ENCODE measurements at regions not wholly inside any gene's neighbourhood (a gene's known extent, or its start where the extent isn't known, plus 50 kb on each side); places are given as distances from the start of the nearest gene placed in this dataset.
A peak's percentile ranks its signal among the peaks of the same experiment; 100 is the strongest.
"Not testable (repeated sequence)": the region's sequence is repeated elsewhere in the genome, so short reads cannot be mapped to it uniquely, and the experiment has no call there.

GRCh38 chr6:85961746-85962145 lies 319.1 kb upstream of the SYNCRIP start:
- DNase-seq (ENCODE audit: low spot score): no peak

- DNase-seq (ENCODE audit: low spot score): no peak
Observed at GRCh38 chr6:85961125-85961524, 318.4 kb upstream of the SYNCRIP start.

GRCh38 chr6:85948481-85948880 lies 305.8 kb upstream of the SYNCRIP start:
- no peak for DNase-seq (ENCODE audit: low spot score)

GRCh38 chr6:85945459-85946185 lies 302.9 kb upstream of the SYNCRIP start:
- DNase-seq (ENCODE audit: low spot score): no peak

- DNase-seq (ENCODE audit: low spot score): no peak
Observed at GRCh38 chr6:85944776-85945175, 302.1 kb upstream of the SYNCRIP start.

GRCh38 chr6:85942844-85943243 lies 300.2 kb upstream of the SYNCRIP start:
- DNase-seq (ENCODE audit: low spot score): no peak

GRCh38 chr6:85936916-85937315 lies 294.2 kb upstream of the SYNCRIP start:
- DNase-seq (ENCODE audit: low spot score): no peak

GRCh38 chr6:85923013-85923430 lies 280.3 kb upstream of the SYNCRIP start:
- peak; percentile 76 for DNase-seq (ENCODE audit: low spot score)

GRCh38 chr6:85920782-85921181 lies 278.1 kb upstream of the SYNCRIP start:
- DNase-seq (ENCODE audit: low spot score): no peak

- no peak for DNase-seq (ENCODE audit: low spot score)
Observed at GRCh38 chr6:85917522-85917921, 274.8 kb upstream of the SYNCRIP start.

GRCh38 chr6:85913001-85913400 lies 270.3 kb upstream of the SYNCRIP start:
- no peak for DNase-seq (ENCODE audit: low spot score)

GRCh38 chr6:85912582-85912981 lies 269.9 kb upstream of the SYNCRIP start:
- DNase-seq (ENCODE audit: low spot score): no peak

GRCh38 chr6:85911067-85911466 lies 268.4 kb upstream of the SYNCRIP start:
- no peak for DNase-seq (ENCODE audit: low spot score)

GRCh38 chr6:85908120-85908519 lies 265.4 kb upstream of the SYNCRIP start:
- DNase-seq (ENCODE audit: low spot score): not testable (repeated sequence)

GRCh38 chr6:85892346-85892745 lies 249.7 kb upstream of the SYNCRIP start:
- no peak for DNase-seq (ENCODE audit: low spot score)

GRCh38 chr6:85887461-85887860 lies 244.8 kb upstream of the SYNCRIP start:
- no peak for DNase-seq (ENCODE audit: low spot score)

- no peak for DNase-seq (ENCODE audit: low spot score)
Observed at GRCh38 chr6:85868685-85869084, 226.0 kb upstream of the SYNCRIP start.

- no peak for DNase-seq (ENCODE audit: low spot score)
Observed at GRCh38 chr6:85867595-85867994, 224.9 kb upstream of the SYNCRIP start.

- no peak for DNase-seq (ENCODE audit: low spot score)
Observed at GRCh38 chr6:85866758-85867401, 224.2 kb upstream of the SYNCRIP start.

GRCh38 chr6:85866370-85866730 lies 223.7 kb upstream of the SYNCRIP start:
- DNase-seq (ENCODE audit: low spot score): peak; percentile 6

GRCh38 chr6:85865420-85866369 lies 223.0 kb upstream of the SYNCRIP start:
- DNase-seq (ENCODE audit: low spot score): peak; percentile 89
